WI38 (cell line): ENCODE measurements at regions not wholly inside any gene's neighbourhood (a gene's known extent, or its start where the extent isn't known, plus 50 kb on each side); places are given as distances from the start of the nearest gene placed in this dataset.

ENCODE experiments used
- H3K4me3 ChIP-seq: 2 replicates; pipeline ENCODE4 v1.5.1; 2011; ENCODE audit warnings: low read depth, mild to moderate bottlenecking, control low read depth, low read length
- CTCF ChIP-seq: IDR thresholded peaks from 2 replicates; pipeline ENCODE4 v1.5.1; 2012; ENCODE audit warnings: low read depth, mild to moderate bottlenecking, control low read depth, low read length

DNA sequence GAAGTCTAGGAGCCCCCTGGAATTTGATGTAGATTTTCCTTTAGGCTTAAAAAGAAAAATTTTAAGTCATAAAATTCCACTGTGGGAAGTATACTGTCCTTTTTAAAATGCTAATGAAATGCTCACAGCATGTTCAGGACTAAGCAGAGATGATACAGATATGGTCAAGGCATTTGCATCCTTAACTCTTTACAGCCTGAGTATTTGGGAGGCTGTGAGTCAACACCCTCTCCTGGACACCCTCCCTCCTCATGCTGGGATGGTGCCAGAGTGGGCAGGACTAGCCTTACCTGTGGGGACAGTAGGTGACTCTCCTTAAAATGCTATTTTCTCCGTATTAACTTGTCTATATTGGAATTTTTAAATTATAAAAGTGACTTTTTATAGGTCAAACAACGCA, 197.4 kb upstream of the ELL2 start:
- TF ChIP-seq CTCF: no peak
- H3K4me3 ChIP-seq: no peak overlapping the region

DNA sequence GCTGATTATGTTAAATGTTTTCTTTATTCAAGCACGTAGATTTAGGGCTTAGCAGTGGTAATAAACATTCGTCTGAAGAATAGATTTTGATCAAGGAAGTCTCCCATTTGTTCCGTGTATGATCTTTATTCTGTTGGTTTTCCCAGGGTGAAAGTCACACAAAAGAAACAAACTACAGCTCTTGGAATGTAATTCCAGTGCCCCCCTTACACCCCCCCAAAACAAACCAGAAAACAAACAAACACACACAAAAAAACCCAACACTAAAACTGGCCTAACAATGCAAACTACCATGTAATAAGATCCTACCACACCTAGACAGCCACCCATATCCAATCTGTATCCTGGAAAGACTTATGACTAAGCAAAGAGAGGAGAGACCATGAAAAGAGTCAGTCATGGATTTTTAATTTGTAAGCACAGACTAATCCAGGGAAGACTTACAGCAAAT, 196.2 kb upstream of the ELL2 start:
- H3K4me3 ChIP-seq: no peak overlapping the region
- TF ChIP-seq CTCF: no peak

- TF ChIP-seq CTCF: no peak
These were observed 195.6 kb upstream of the ELL2 start for GRCh38 chr5:96157077-96157780.

GRCh38 chr5:96155147-96155546, 193.5 kb upstream of the ELL2 start:
- no peak overlapping the region for H3K4me3 ChIP-seq
- no peak for TF ChIP-seq CTCF

More at GRCh38 chr5:96157077-96157780, 195.6 kb upstream of the ELL2 start:
- no peak overlapping the region for H3K4me3 ChIP-seq

DNA sequence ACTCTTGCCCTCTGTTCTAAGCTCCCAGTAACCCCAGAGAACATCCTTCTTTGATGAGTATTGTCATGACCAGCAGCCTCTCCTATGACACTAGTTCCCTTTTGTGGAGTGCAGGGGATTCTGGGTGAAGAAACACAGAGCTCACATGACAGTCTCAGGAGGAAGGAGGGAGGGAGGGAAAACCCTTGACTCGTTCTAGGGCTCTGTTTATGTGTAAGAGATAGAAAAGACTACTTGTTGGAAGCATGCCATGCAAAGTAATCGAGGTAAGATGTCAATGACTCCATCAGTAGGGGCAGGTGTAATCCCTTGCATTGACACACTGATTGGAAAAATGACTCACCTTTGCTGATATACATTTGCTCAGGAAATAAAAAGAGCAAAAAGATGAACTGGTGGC, 190.2 kb upstream of the ELL2 start:
- no peak for TF ChIP-seq CTCF
- H3K4me3 ChIP-seq: no peak overlapping the region

GRCh38 chr5:96150007-96150406, 188.4 kb upstream of the ELL2 start:
- no peak overlapping the region for H3K4me3 ChIP-seq
- TF ChIP-seq CTCF: no peak

GRCh38 chr5:96149546-96149945, 187.9 kb upstream of the ELL2 start:
- TF ChIP-seq CTCF: no peak
- no peak overlapping the region for H3K4me3 ChIP-seq
